Liver (tissue), 8 donors: ENCODE measurements at regions not wholly inside any gene's neighbourhood (a gene's known extent, or its start where the extent isn't known, plus 50 kb on each side); places are given as distances from the start of the nearest gene placed in this dataset.
"Not testable (repeated sequence)": the region's sequence is repeated elsewhere in the genome, so short reads cannot be mapped to it uniquely, and the experiment has no call there.

Experiments used
- DNase-seq: peaks from one replicate; pipeline ENCODE4 v3.0.0-alpha.2; 2017; ENCODE audit warnings: low spot score
- H3K27ac ChIP-seq, 2 donors: one replicate each; pipeline ENCODE4 v1.7.0; 2013; ENCODE audit warnings: inconsistent platforms in 2 of 2, low read length in 2 of 2, control low read depth in 1 of 2, low read depth in 1 of 2, mild to moderate bottlenecking in 1 of 2
- H3K27me3 ChIP-seq, 4 donors: one replicate each; pipeline versions ENCODE4 v1.6.1 to v1.7.0; 2013; ENCODE audit warnings: low read length in 3 of 4, inconsistent platforms in 1 of 4, mild to moderate bottlenecking in 1 of 4, moderate library complexity in 1 of 4; ENCODE audit not compliant: control insufficient read depth in 4 of 4, insufficient read depth in 4 of 4
- H3K36me3 ChIP-seq, 4 donors: one replicate each; pipeline versions ENCODE4 v1.6.1 to v1.7.0; 2013; ENCODE audit warnings: low read length in 3 of 4, mild to moderate bottlenecking in 3 of 4, low read depth in 1 of 4, moderate library complexity in 1 of 4; ENCODE audit not compliant: control insufficient read depth in 4 of 4, insufficient read depth in 3 of 4
- H3K4me1 ChIP-seq, 4 donors: one replicate each; pipeline versions ENCODE4 v1.6.1 to v1.7.0; 2013; ENCODE audit warnings: low read length in 3 of 4, mild to moderate bottlenecking in 3 of 4, moderate library complexity in 1 of 4; ENCODE audit not compliant: control insufficient read depth in 4 of 4, insufficient read depth in 4 of 4
- H3K4me3 ChIP-seq, 3 donors: one replicate each; pipeline versions ENCODE4 v1.6.1 to v1.7.0; 2013; ENCODE audit warnings: low read length in 3 of 3, control low read depth in 1 of 3, low read depth in 1 of 3, mild to moderate bottlenecking in 1 of 3
- H3K9ac ChIP-seq, 2 donors: one replicate each; pipeline ENCODE4 v1.7.0; 2013; ENCODE audit warnings: low read length in 2 of 2, mild to moderate bottlenecking in 2 of 2, moderate library complexity in 2 of 2, control low read depth in 1 of 2, low read depth in 1 of 2
- H3K9me3 ChIP-seq, 4 donors: one replicate each; pipeline versions ENCODE4 v1.6.1 to v1.7.0; 2013; ENCODE audit warnings: low read length in 3 of 4; ENCODE audit not compliant: control insufficient read depth in 4 of 4
- EGR1 ChIP-seq, 2 donors: IDR thresholded peaks; 2 replicates each; pipeline ENCODE4 v1.6.1; 2016 to 2018; ENCODE audit warnings: antibody characterized with exemption in 2 of 2, low read depth in 2 of 2
- FOXA2 ChIP-seq: IDR thresholded peaks from 2 replicates; pipeline ENCODE4 v1.6.1; 2016; ENCODE audit warnings: antibody characterized with exemption
- GABPA ChIP-seq, 2 donors: IDR thresholded peaks in 1 of 2; conservative IDR thresholded peaks in 1 of 2; 2 replicates each; pipeline ENCODE4 v1.6.1; 2016; ENCODE audit warnings: antibody characterized with exemption in 2 of 2, mild to moderate bottlenecking in 1 of 2, moderate library complexity in 1 of 2
- HNF4A ChIP-seq, 2 donors: conservative IDR thresholded peaks; 2 replicates each; pipeline ENCODE4 v1.6.1; 2016; ENCODE audit warnings: antibody characterized with exemption in 2 of 2, mild to moderate bottlenecking in 2 of 2
- HNF4G ChIP-seq: IDR thresholded peaks from 2 replicates; pipeline ENCODE4 v1.6.1; 2016; ENCODE audit warnings: antibody characterized with exemption
- JUND ChIP-seq, 2 donors: IDR thresholded peaks; 2 replicates each; pipeline ENCODE4 v1.6.1; 2016; ENCODE audit warnings: antibody characterized with exemption in 2 of 2
- NR2F2 ChIP-seq: IDR thresholded peaks from 2 replicates; pipeline ENCODE4 v1.6.1; 2016; ENCODE audit warnings: antibody characterized with exemption
- RAD21 ChIP-seq, 2 donors: IDR thresholded peaks; 2 replicates each; pipeline ENCODE4 v1.6.1; 2016; ENCODE audit warnings: antibody characterized with exemption in 2 of 2, mild to moderate bottlenecking in 2 of 2
- RXRA ChIP-seq, 2 donors: IDR thresholded peaks; 2 replicates each; pipeline ENCODE4 v1.6.1; 2017 to 2018; ENCODE audit warnings: antibody characterized with exemption in 2 of 2, mild to moderate bottlenecking in 1 of 2
- SP1 ChIP-seq: IDR thresholded peaks from 2 replicates; pipeline ENCODE4 v1.6.1; 2018; ENCODE audit warnings: antibody characterized with exemption, mild to moderate bottlenecking
- TAF1 ChIP-seq: conservative IDR thresholded peaks from 2 replicates; pipeline ENCODE4 v1.6.1; 2016; ENCODE audit warnings: antibody characterized with exemption, mild to moderate bottlenecking
- YY1 ChIP-seq: IDR thresholded peaks from 2 replicates; pipeline ENCODE4 v1.6.1; 2016; ENCODE audit warnings: antibody characterized with exemption, mild to moderate bottlenecking
- WGBS: extraction: QIAGEN DNeasy Blood & Tissue Kit; methylation state at CpG from one replicate; pipeline ENCODE4 v1.1.7; 2013; 5-methylcytosine and 5-hydroxymethylcytosine counted together
- TF ChIP-seq, protein P1 (sequence below): IDR thresholded peaks from 2 replicates; pipeline ENCODE4 v1.6.1; 2016; ENCODE audit warnings: antibody characterized with exemption
- TF ChIP-seq, protein P2 (sequence below): fragments of 150-350 bp; IDR thresholded peaks from 2 replicates; pipeline ENCODE4 v1.5.1; 2017; ENCODE audit warnings: improper control_type of control experiment, low read depth, low read length; ENCODE audit not compliant: missing input control
- TF ChIP-seq, protein P3 (sequence below): IDR thresholded peaks from 2 replicates; pipeline ENCODE4 v1.6.1; 2016; ENCODE audit warnings: antibody characterized with exemption
- TF ChIP-seq, protein P4 (sequence below): IDR thresholded peaks from 2 replicates; pipeline ENCODE4 v1.6.1; 2016; ENCODE audit warnings: antibody characterized with exemption
- donor health status: healthy.
- donor health status: healthy.
- donor health status: healthy.
- donor health status: healthy.
- donor health status: healthy.

DNA sequence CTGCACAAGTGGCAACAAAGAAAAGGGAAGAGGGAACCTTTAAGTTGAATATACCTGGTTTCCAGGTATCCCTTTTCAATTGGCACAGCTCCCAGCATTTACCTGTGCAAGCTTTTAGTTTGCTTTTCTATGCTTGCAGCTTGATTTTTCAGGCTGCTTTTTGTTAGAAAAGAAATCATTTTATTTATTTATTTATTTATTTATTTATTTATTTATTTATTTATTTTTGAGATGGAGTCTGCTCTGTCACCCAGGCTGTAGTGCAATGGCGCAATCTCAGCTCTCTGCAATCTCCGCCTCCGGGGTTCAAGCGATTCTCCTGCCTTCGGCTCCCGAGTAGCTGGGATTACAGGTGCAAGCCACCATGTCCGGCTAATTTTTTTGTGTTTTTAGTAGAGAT is 587.1 kb downstream of the KCNT2 start:
- WGBS = 97% methylated on average over 7 of the region's 7 CpGs
- H3K9me3 ChIP-seq, H3K27ac ChIP-seq, DNase-seq, H3K9ac ChIP-seq, H3K4me1 ChIP-seq, H3K4me3 ChIP-seq, H3K36me3 ChIP-seq, H3K27me3 ChIP-seq: not testable (repeated sequence)

DNA sequence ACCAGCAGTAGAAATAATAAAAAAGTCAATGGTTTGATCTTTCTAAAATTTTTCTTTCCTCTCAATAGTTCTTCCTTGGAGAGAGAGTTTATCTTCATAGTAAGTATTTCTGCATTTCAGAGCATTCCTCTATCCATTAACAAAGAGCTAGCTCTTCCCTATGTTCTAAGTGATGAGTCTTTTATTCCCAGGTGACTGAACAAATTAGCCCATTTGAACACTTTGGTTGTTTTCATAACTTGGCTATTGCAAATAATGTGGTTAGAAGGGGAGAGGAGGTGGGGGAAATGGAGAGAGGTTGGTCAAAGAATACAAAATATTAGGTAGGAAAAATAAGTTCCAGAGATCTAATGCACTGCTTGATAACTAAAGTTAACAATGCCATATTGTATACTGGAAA is 598.9 kb downstream of the KCNT2 start:
- H3K9me3 ChIP-seq = no peaks in the 10 kb centered on the region
- peaks cover 0 to 5% (median under 1%) of the 10 kb centered on the region in 4 donors for H3K4me1 ChIP-seq
- no peak overlapping the region for H3K9ac ChIP-seq
- no peak overlapping the region for H3K27ac ChIP-seq
- TF ChIP-seq HNF4G (no peak), NR2F2 (no peak)
- H3K36me3 ChIP-seq = no peaks in the 10 kb centered on the region
- H3K27me3 ChIP-seq = no peaks in the 10 kb centered on the region
- H3K4me3 ChIP-seq = no peak overlapping the region
- no peak for DNase-seq

DNA sequence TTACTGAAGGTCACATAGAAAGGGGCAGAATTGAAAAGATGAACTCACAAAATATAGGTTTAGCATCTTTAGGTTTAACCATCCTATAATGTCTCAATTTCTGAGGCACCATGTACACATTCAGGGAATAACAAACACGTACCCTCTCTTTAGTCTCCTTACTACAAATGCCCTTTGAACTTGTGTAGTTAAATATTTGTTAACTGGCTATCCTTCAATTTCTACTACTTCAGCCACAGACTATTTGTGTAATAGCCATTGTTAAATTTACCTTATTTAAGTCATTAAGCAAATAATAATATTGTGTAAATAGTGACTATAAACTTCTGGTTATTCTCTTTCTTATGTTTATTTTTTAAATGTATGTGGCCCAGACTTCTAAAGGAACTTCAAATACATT is 600.5 kb downstream of the KCNT2 start:
- H3K27ac ChIP-seq = no peak overlapping the region
- no peaks in the 10 kb centered on the region for H3K36me3 ChIP-seq
- H3K9ac ChIP-seq = no peak overlapping the region
- 31% methylated on average over 1 of the region's 1 CpG for WGBS
- peak in 1 of 2 donors; percentile 13 for TF ChIP-seq RXRA (IDR thresholded peaks at IDR 0.05)
- TF ChIP-seq JUND (IDR thresholded peaks at IDR 0.05) = no peak
- peak; percentile 49 to 55 for TF ChIP-seq HNF4A (conservative IDR thresholded peaks at IDR 0.05)
- no peak for TF ChIP-seq TAF1
- peak; percentile 23 for TF ChIP-seq YY1
- H3K4me3 ChIP-seq = no peak overlapping the region
- no peaks in the 10 kb centered on the region for H3K9me3 ChIP-seq
- H3K4me1 ChIP-seq = peaks cover 0 to 5% (median under 1%) of the 10 kb centered on the region in 4 donors
- no peaks in the 10 kb centered on the region for H3K27me3 ChIP-seq
- DNase-seq = no peak

DNA sequence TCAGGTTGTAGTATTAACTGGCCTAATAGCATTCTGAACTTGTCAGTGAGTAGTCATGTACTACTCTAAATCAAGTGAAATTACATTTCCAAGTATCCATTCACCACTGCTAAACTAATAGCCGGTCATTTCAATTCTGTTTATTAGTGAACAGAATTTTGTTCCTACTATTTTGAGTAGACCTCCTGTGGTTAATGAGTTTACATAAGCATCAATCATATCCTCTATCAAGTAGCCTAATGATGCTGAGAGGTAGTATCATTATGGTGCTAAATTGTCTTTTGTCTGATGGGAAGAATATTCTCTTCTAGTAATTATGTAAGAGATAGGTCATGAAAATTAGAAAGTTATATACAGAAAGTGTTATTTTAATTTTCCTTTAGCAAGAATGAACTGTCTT is 602.8 kb downstream of the KCNT2 start:
- H3K27ac ChIP-seq = no peak overlapping the region
- TF ChIP-seq, protein P1, sequence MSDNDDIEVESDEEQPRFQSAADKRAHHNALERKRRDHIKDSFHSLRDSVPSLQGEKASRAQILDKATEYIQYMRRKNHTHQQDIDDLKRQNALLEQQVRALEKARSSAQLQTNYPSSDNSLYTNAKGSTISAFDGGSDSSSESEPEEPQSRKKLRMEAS = no peak
- TF ChIP-seq, protein P2, sequence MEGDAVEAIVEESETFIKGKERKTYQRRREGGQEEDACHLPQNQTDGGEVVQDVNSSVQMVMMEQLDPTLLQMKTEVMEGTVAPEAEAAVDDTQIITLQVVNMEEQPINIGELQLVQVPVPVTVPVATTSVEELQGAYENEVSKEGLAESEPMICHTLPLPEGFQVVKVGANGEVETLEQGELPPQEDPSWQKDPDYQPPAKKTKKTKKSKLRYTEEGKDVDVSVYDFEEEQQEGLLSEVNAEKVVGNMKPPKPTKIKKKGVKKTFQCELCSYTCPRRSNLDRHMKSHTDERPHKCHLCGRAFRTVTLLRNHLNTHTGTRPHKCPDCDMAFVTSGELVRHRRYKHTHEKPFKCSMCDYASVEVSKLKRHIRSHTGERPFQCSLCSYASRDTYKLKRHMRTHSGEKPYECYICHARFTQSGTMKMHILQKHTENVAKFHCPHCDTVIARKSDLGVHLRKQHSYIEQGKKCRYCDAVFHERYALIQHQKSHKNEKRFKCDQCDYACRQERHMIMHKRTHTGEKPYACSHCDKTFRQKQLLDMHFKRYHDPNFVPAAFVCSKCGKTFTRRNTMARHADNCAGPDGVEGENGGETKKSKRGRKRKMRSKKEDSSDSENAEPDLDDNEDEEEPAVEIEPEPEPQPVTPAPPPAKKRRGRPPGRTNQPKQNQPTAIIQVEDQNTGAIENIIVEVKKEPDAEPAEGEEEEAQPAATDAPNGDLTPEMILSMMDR = no peak
- TF ChIP-seq HNF4A (conservative IDR thresholded peaks at IDR 0.05) (no peak), JUND (IDR thresholded peaks at IDR 0.05) (no peak), RXRA (IDR thresholded peaks at IDR 0.05) (no peak), TAF1 (no peak), GABPA (IDR thresholded peaks at IDR 0.05 in 1 of 2, conservative IDR thresholded peaks at IDR 0.05 in 1 of 2) (no peak), HNF4G (no peak), EGR1 (IDR thresholded peaks at IDR 0.05; ENCODE audit: low read depth in 2 of 2) (no peak), RAD21 (IDR thresholded peaks at IDR 0.05) (no peak), FOXA2 (no peak), YY1 (no peak), NR2F2 (no peak), SP1 (no peak)
- TF ChIP-seq, protein P3, sequence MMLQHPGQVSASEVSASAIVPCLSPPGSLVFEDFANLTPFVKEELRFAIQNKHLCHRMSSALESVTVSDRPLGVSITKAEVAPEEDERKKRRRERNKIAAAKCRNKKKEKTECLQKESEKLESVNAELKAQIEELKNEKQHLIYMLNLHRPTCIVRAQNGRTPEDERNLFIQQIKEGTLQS = no peak
- TF ChIP-seq, protein P4, sequence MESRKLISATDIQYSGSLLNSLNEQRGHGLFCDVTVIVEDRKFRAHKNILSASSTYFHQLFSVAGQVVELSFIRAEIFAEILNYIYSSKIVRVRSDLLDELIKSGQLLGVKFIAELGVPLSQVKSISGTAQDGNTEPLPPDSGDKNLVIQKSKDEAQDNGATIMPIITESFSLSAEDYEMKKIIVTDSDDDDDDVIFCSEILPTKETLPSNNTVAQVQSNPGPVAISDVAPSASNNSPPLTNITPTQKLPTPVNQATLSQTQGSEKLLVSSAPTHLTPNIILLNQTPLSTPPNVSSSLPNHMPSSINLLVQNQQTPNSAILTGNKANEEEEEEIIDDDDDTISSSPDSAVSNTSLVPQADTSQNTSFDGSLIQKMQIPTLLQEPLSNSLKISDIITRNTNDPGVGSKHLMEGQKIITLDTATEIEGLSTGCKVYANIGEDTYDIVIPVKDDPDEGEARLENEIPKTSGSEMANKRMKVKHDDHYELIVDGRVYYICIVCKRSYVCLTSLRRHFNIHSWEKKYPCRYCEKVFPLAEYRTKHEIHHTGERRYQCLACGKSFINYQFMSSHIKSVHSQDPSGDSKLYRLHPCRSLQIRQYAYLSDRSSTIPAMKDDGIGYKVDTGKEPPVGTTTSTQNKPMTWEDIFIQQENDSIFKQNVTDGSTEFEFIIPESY = no peak
- peaks cover 0 to 5% (median under 1%) of the 10 kb centered on the region in 4 donors for H3K4me1 ChIP-seq
- 94% methylated on average over 1 of the region's 1 CpG for WGBS
- no peaks in the 10 kb centered on the region for H3K27me3 ChIP-seq
- no peaks in the 10 kb centered on the region for H3K36me3 ChIP-seq
- H3K4me3 ChIP-seq = no peak overlapping the region
- no peak for DNase-seq
- no peak overlapping the region for H3K9ac ChIP-seq
- H3K9me3 ChIP-seq = no peaks in the 10 kb centered on the region

DNA sequence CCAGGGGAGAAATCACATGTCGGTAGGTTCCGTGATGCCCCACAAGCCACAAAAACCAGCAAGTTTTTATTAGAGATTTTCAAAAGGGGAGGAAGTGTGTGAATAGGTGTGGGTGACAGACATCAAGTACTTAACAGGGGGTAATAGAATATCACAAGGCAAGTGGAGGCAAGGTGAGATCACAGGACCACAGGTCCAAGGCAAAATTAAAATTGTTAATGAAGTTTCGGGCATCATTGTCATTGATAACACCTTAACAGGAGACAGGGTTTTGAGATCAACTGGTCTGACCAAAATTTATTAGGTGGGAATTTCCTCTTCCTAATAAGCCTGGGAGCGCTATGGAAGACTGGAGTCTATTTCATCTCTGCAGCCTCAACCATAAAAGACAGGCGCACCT is 603.9 kb downstream of the KCNT2 start:
- not testable (repeated sequence) for H3K4me1 ChIP-seq, H3K4me3 ChIP-seq, DNase-seq, H3K9me3 ChIP-seq, H3K36me3 ChIP-seq, H3K9ac ChIP-seq, H3K27me3 ChIP-seq, H3K27ac ChIP-seq
- WGBS = 81% methylated on average over 5 of the region's 5 CpGs
